Hepatocyte (in vitro differentiated cells): ENCODE measurements at regions not wholly inside any gene's neighbourhood (a gene's known extent, or its start where the extent isn't known, plus 50 kb on each side); places are given as distances from the start of the nearest gene placed in this dataset.

ENCODE experiments used
- DNase-seq: peaks from one replicate; pipeline ENCODE4 v3.0.0-alpha.2; 2016; ENCODE audit warnings: low spot score
- H2AFZ ChIP-seq: fragments of 200-600 bp; sonication (generic); 2 replicates; pipeline ENCODE4 v1.6.0; 2016; ENCODE audit warnings: antibody characterized with exemption, mild to moderate bottlenecking
- H3K27ac ChIP-seq: fragments of 200-600 bp; sonication (generic); 2 replicates; pipeline ENCODE4 v1.5.1; 2016; ENCODE audit warnings: mild to moderate bottlenecking
- H3K27me3 ChIP-seq: fragments of 200-600 bp; sonication (generic); 2 replicates; pipeline ENCODE4 v1.6.1; 2016
- H3K36me3 ChIP-seq: fragments of 200-600 bp; sonication (generic); replicated peaks from 2 replicates; pipeline ENCODE4 v1.5.1; 2016; ENCODE audit warnings: low read depth; ENCODE audit not compliant: insufficient read depth
- H3K4me1 ChIP-seq: fragments of 200-600 bp; sonication (generic); 2 replicates; pipeline ENCODE4 v1.5.1; 2016; ENCODE audit warnings: mild to moderate bottlenecking, moderate library complexity; ENCODE audit not compliant: insufficient read depth
- H3K4me2 ChIP-seq: fragments of 200-600 bp; sonication (generic); 2 replicates; pipeline ENCODE4 v1.6.0; 2016
- H3K4me3 ChIP-seq: fragments of 200-600 bp; sonication (generic); 2 replicates; pipeline ENCODE4 v1.5.1; 2016; ENCODE audit warnings: mild to moderate bottlenecking
- H3K79me2 ChIP-seq: fragments of 200-600 bp; sonication (generic); 2 replicates; pipeline ENCODE4 v1.6.0; 2017; ENCODE audit warnings: mild to moderate bottlenecking
- H3K9me2 ChIP-seq: fragments of 200-600 bp; sonication (generic); replicated peaks from 2 replicates; pipeline ENCODE4 v1.6.0; 2017; ENCODE audit warnings: mild to moderate bottlenecking; ENCODE audit not compliant: insufficient read depth
- H3K9me3 ChIP-seq: fragments of 200-600 bp; sonication (generic); 2 replicates; pipeline ENCODE4 v1.5.1; 2016; ENCODE audit warnings: low read depth, mild to moderate bottlenecking
- H4K20me1 ChIP-seq: fragments of 200-600 bp; sonication (generic); 2 replicates; pipeline ENCODE4 v1.6.0; 2016; ENCODE audit warnings: mild to moderate bottlenecking; ENCODE audit not compliant: insufficient read depth, poor library complexity, severe bottlenecking
- CTCF ChIP-seq: fragments of 200-600 bp; sonication (generic); IDR thresholded peaks from 2 replicates; pipeline ENCODE4 v1.5.1; 2016; ENCODE audit warnings: antibody characterized with exemption, mild to moderate bottlenecking; ENCODE audit not compliant: poor library complexity
- EZH2 ChIP-seq: fragments of 200-600 bp; sonication (generic); IDR thresholded peaks from 2 replicates; pipeline ENCODE4 v1.6.1; 2016; ENCODE audit warnings: antibody characterized with exemption, mild to moderate bottlenecking, borderline replicate concordance
- EZH2phosphoT487 ChIP-seq: fragments of 200-600 bp; sonication (generic); IDR thresholded peaks from one replicate; pipeline ENCODE4 v1.6.1; 2018; ENCODE audit warnings: antibody characterized with exemption, mild to moderate bottlenecking, low read depth, moderate library complexity; ENCODE audit not compliant: unreplicated experiment, severe bottlenecking
- WGBS: methylation state at CpG from one replicate; pipeline ENCODE4 v1.1.6; 2016; ENCODE audit warnings: low lambda C conversion rate; ENCODE audit errors: missing lambda C conversion rate; 5-methylcytosine and 5-hydroxymethylcytosine counted together

GRCh38 chr6:166689687-166690086, 62.6 kb upstream of the RPS6KA2 start:
- Histone ChIP-seq H4K20me1 (no peaks in the 10 kb centered on the region), H3K27me3 (no peaks in the 10 kb centered on the region), H3K4me2 (no peak overlapping the region), H3K9me3 (no peaks in the 10 kb centered on the region), H3K79me2 (no peaks in the 10 kb centered on the region), H2AFZ (no peak overlapping the region), H3K4me1 (no peaks in the 10 kb centered on the region), H3K9me2 (no peaks in the 10 kb centered on the region), H3K27ac (no peak overlapping the region), H3K4me3 (no peak overlapping the region), H3K36me3 (no peaks in the 10 kb centered on the region)
- no peak for TF ChIP-seq EZH2phosphoT487
- TF ChIP-seq CTCF = no peak
- TF ChIP-seq EZH2 = no peak
- no peak for DNase-seq
- 91% methylated on average over 8 of the region's 8 CpGs for WGBS

DNA sequence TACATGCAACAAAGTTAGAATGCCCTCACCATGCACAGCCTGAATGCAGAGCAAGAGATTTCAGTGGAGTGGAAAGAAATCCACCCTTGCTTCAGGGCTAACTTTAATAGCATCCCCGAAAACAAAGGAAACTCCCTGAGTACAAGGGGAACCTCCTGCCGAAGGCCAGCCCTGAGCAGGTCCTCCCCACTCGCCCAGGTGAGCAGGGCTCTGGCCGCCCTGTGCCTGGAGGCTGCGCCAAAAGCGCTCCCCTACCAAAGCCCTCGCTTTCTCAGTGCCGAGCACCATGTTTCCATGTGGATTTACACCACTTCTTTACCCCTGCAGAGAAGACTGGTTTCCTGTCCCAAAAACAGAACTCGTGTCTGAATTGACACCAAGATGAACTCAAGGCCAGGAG, 61.9 kb upstream of the RPS6KA2 start:
- Histone ChIP-seq H3K4me1 (no peaks in the 10 kb centered on the region), H3K79me2 (no peaks in the 10 kb centered on the region), H4K20me1 (no peaks in the 10 kb centered on the region), H3K27me3 (no peaks in the 10 kb centered on the region), H3K27ac (no peak overlapping the region), H2AFZ (no peak overlapping the region), H3K4me2 (no peak overlapping the region), H3K9me2 (no peaks in the 10 kb centered on the region), H3K36me3 (no peaks in the 10 kb centered on the region), H3K4me3 (no peak overlapping the region), H3K9me3 (no peaks in the 10 kb centered on the region)
- WGBS = 94% methylated on average over 9 of the region's 9 CpGs
- no peak for DNase-seq
- TF ChIP-seq EZH2 (no peak), CTCF (no peak), EZH2phosphoT487 (no peak)

DNA sequence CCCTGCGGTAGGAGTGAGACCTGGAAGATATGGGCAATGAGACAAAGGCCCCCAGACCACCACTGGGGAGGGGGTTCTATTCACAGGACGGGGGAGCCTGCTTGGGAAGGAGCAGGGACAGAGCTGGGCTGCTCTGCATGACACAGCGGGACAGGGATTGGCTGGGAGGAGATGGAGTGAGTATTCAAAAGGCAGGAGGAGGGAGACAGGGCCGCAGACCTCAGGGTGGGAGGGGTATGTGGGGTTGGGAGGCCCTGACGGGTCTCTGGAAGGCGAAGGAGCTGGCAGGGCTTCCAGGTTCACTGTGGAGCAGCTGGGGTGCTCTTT, 60.8 kb upstream of the RPS6KA2 start:
- 37% methylated on average over 4 of the region's 6 CpGs for WGBS
- no peaks in the 10 kb centered on the region for H3K36me3 ChIP-seq
- no peaks in the 10 kb centered on the region for H3K9me2 ChIP-seq
- H3K4me3 ChIP-seq = no peak overlapping the region
- TF ChIP-seq EZH2phosphoT487 (no peak), EZH2 (no peak)
- no peaks in the 10 kb centered on the region for H3K9me3 ChIP-seq
- no peak overlapping the region for H2AFZ ChIP-seq
- no peaks in the 10 kb centered on the region for H3K4me1 ChIP-seq
- H3K27me3 ChIP-seq = no peaks in the 10 kb centered on the region
- DNase-seq = no peak
- H3K27ac ChIP-seq = no peak overlapping the region
- H3K4me2 ChIP-seq = peak overlapping the region; percentile 44
- H4K20me1 ChIP-seq = no peaks in the 10 kb centered on the region
- H3K79me2 ChIP-seq = no peaks in the 10 kb centered on the region

- no peaks in the 10 kb centered on the region for H3K36me3 ChIP-seq
- TF ChIP-seq EZH2 (no peak), EZH2phosphoT487 (no peak), CTCF (no peak)
- H3K4me3 ChIP-seq = no peak overlapping the region
- no peaks in the 10 kb centered on the region for H3K27me3 ChIP-seq
- DNase-seq = no peak
- no peak overlapping the region for H3K27ac ChIP-seq
- H2AFZ ChIP-seq = no peak overlapping the region
- H3K9me2 ChIP-seq = no peaks in the 10 kb centered on the region
- no peaks in the 10 kb centered on the region for H3K4me1 ChIP-seq
- peak overlapping the region; percentile 44 for H3K4me2 ChIP-seq
- H3K9me3 ChIP-seq = no peaks in the 10 kb centered on the region
- WGBS = 72% methylated on average over 21 of the region's 21 CpGs
- no peaks in the 10 kb centered on the region for H4K20me1 ChIP-seq
- H3K79me2 ChIP-seq = no peaks in the 10 kb centered on the region
These were observed 60.2 kb upstream of the RPS6KA2 start for GRCh38 chr6:166687070-166687878.
